Transverse colon (tissue), 3 donors: ENCODE measurements at regions not wholly inside any gene's neighbourhood (a gene's known extent, or its start where the extent isn't known, plus 50 kb on each side); places are given as distances from the start of the nearest gene placed in this dataset.

Experiments used
- CTCF ChIP-seq, 5 experiments: fragments of 200-600 bp in 3 of 5; fragments of 450-650 bp in 2 of 5; sonication (generic) in 3 of 5; IDR thresholded peaks; 1 replicate in 2 of 5; 2 replicates in 3 of 5; pipeline ENCODE4 v1.5.1; 2016 to 2017; ENCODE audit warnings: antibody characterized with exemption in 5 of 5, inconsistent platforms in 3 of 5, mild to moderate bottlenecking in 2 of 5, moderate library complexity in 1 of 5
- POLR2A ChIP-seq: fragments of 450-650 bp; IDR thresholded peaks from one replicate; pipeline ENCODE4 v1.6.1; 2016; ENCODE audit warnings: antibody characterized with exemption, mild to moderate bottlenecking, moderate library complexity

GRCh38 chr2:223494942-223495341, 107.2 kb downstream of the SCG2 start:
- TF ChIP-seq POLR2A: no peak
- no peak for TF ChIP-seq CTCF (IDR thresholded peaks at IDR 0.05)
